ENCODE measurements at regions not wholly inside any gene's neighbourhood (a gene's known extent, or its start where the extent isn't known, plus 50 kb on each side); places are given as distances from the start of the nearest gene placed in this dataset.

DNA sequence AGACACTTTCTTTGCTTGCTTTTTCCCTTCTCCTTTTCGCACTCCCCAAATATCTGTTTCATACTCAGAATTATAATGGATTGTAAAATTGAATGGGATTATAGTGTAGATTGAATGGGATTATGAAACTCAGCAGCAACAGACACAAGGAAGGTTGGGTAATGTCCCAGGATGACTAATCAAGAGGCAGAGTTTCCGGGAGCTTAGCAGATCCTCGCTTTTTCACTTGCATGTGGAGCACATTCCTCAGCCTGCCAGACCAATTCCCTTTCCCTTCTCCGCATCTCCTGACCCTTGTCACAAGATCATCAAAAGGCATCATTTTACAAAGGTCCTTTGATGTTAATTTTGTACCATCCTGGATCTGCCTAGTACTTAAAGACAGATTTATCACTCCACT, 55.1 kb upstream of the SLC1A1 start:
- Histone ChIP-seq H3K27ac (no peak overlapping the region), H3K4me3 (no peak overlapping the region)
- TF ChIP-seq CTCF (IDR thresholded peaks at IDR 0.05), result no peak
- no peak for DNase-seq (ENCODE audit: low spot score)

DNA sequence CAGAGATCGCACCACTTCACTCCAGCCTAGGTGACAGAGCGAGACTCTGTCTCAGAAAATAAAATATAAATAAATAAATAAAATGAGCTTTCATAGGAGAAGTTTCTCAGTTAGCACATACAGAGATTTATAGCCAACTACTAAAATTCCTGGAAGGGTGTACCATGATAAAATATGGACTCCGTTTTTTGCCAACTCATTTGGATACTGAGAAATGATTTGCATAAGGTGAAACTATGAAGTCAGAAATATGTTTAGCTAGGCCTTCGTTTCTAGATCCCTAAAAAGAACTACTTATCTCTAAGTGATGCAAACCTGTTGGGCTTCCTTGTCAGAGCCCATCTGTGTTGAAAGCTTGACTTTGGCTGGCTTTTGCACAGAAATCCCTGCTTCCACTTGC, 56.9 kb upstream of the SLC1A1 start:
- H3K4me3 ChIP-seq, result no peak overlapping the region
- no peak overlapping the region for H3K27ac ChIP-seq
- DNase-seq (ENCODE audit: low spot score), result no peak
- no peak for TF ChIP-seq CTCF (IDR thresholded peaks at IDR 0.05)

DNA sequence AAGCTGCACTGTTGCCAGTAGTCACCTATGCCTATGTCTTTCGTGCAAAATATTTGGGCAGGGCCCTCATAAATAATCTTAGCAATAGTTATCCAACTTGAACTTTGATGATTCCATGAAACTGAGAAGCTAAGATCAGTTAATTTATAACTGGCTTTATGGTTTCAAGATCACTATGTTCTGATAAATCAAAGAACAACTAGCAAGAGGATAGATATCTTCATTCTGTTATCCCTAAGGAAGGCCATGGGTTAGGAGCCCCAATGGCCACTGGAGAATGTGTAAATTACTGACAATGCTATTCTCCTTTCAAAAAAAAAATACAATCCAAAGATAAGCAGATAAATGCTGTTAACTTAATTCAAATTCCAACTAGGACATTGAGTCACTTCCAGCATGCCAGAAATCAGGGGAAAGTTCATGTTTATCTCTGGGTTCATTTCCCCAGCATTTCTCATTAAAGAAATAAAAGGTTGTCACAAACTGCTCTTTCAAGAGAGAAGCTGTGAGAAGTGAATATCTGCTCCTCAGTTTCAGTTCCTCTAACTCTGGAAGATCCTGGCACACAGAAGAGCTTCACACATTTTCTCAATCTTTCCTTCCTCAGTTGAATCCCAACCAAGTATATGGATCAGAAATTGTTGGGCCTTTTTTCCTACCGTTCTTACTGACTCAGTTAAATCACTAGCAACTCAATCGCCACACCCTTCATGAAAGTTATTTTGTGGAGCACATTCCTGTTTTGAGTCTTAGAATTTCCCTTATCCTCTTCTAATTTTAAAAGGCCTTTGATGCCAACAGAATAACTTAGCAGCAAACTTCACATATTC, 59.6 kb upstream of the SLC1A1 start:
- Histone ChIP-seq H3K4me3 (no peak overlapping the region), H3K27ac (peak overlapping the region in 1 of 2 donors; percentile 28)
- no peak for DNase-seq (ENCODE audit: low spot score)
- TF ChIP-seq CTCF (IDR thresholded peaks at IDR 0.05), result no peak

DNA sequence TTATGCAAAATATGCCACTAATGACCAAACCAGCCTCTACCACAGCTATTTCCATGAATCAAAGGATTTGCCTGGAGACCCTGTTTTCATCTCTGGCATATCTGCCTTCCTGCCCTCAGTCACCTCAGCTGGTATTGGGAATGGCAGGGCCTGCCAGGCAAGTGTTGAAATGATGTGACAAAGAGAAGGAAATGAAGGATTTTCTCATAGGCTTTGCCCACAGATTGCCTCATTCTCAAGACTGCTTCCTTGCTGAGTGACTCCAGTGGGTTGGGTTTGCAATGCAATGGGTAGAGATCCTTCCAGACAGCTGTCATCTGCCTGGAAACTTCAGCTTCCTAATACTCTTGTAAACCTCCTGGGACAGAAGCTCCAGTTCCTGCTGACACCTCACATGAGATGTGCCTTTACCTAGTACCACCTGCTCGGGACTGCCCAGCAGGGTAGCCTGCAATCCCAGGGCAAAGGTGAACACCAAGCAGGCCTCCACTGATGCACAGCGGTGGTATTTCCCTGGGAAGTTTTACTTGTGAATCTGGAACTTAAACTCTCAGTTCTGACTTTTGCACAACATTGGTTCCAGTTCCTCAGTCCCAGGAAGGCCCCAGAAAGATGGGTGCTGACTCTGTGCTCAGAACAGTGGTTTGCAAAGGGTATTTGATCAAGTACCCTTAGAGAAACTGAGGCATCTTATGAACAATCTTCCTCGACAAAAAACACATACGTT, 64.8 kb upstream of the SLC1A1 start:
- no peak for TF ChIP-seq CTCF (IDR thresholded peaks at IDR 0.05)
- no peak for DNase-seq (ENCODE audit: low spot score)
- Histone ChIP-seq H3K4me3 (no peak overlapping the region), H3K27ac (peak overlapping the region in 1 of 2 donors; percentile 23)

DNA sequence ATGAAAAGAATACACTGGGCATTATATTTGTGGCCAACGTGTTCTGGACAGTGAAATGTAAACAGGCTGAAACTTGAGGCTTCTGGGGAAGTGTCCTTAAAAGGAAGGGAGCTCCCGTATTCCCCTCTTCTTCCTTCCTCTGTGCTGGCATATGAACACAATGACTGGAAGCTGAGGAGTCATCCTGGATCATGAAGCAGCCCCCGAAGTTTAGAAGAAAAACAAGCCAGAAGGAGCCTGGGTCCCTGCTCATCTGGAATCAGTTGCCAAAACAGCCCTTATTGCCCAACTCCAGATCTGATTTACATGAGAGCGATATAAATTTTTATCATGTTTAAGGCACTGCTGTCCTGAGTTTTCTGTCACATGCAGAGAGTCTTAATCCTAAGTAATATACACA, 65.4 kb upstream of the SLC1A1 start:
- H3K27ac ChIP-seq, result peak overlapping the region in 1 of 2 donors; percentile 23
- DNase-seq (ENCODE audit: low spot score), result no peak
- no peak overlapping the region for H3K4me3 ChIP-seq
- no peak for TF ChIP-seq CTCF (IDR thresholded peaks at IDR 0.05)

DNA sequence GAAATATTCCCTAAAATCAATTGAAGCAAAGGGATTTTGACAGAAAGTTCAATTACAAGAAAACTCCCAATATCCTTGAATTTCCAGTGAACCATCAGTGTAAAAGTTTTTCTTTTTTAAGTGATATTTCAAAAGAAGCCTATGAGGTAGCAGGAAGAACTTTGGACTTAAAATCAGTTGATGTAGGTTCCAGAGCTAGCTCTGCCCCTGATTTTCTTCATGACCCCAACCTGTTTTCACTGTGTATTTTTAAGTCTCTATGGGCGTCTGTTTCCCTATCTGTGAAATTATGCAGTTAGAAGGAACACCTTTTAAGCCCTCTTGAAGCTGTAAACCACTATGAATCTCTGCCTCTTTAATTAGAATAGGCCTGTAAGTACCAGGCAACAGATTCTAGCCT, 66.2 kb upstream of the SLC1A1 start:
- Histone ChIP-seq H3K4me3 (no peak overlapping the region), H3K27ac (no peak overlapping the region)
- TF ChIP-seq CTCF (IDR thresholded peaks at IDR 0.05), result no peak
- no peak for DNase-seq (ENCODE audit: low spot score)

- TF ChIP-seq CTCF (IDR thresholded peaks at IDR 0.05), result no peak
- Histone ChIP-seq H3K4me3 (no peak overlapping the region), H3K27ac (no peak overlapping the region)
- no peak for DNase-seq (ENCODE audit: low spot score)
Observed at GRCh38 chr9:4423207-4423610, 67.1 kb upstream of the SLC1A1 start.
